Natural killer cell (primary cell): ENCODE measurements at regions not wholly inside any gene's neighbourhood (a gene's known extent, or its start where the extent isn't known, plus 50 kb on each side); places are given as distances from the start of the nearest gene placed in this dataset.
"Not testable (repeated sequence)": the region's sequence is repeated elsewhere in the genome, so short reads cannot be mapped to it uniquely, and the experiment has no call there.

Source experiments
- ATAC-seq, 3 donors: fragments of 150-1000 bp in 2 of 3; fragments of 200-7000 bp in 1 of 3; cut with Tn5 transposase; 1 replicate in 1 of 3; 2 replicates in 2 of 3; pipeline ENCODE4 v1.10.0; 2021; ENCODE audit warnings: mild to moderate bottlenecking in 2 of 3, moderate library complexity in 2 of 3
- DNase-seq, 2 donors: peaks; one replicate each; pipeline versions ENCODE4 v3.0.0 to v3.0.0-alpha.2; 2013 to 2021; ENCODE audit warnings: mixed read lengths in 1 of 2
- H3K27ac ChIP-seq: one replicate; pipeline ENCODE4 v1.5.1; 2013; ENCODE audit warnings: mild to moderate bottlenecking, low read length
- H3K27me3 ChIP-seq: one replicate; pipeline ENCODE4 v1.6.1; 2013; ENCODE audit warnings: low read length; ENCODE audit not compliant: control insufficient read depth, insufficient read depth
- H3K36me3 ChIP-seq: one replicate; pipeline ENCODE4 v1.6.1; 2013; ENCODE audit warnings: low read length; ENCODE audit not compliant: control insufficient read depth, insufficient read depth
- H3K4me1 ChIP-seq: one replicate; pipeline ENCODE4 v1.6.1; 2013; ENCODE audit warnings: low read length; ENCODE audit not compliant: control insufficient read depth, insufficient read depth
- H3K4me3 ChIP-seq: one replicate; pipeline ENCODE4 v1.5.1; 2013; ENCODE audit warnings: low read length
- H3K9me3 ChIP-seq: one replicate; pipeline ENCODE4 v1.6.1; 2013; ENCODE audit warnings: low read length; ENCODE audit not compliant: control insufficient read depth, insufficient read depth
- H3K27ac Mint-ChIP-seq, 2 donors: one replicate each; pipeline ENCODE4 v1.8.0; 2022; ENCODE audit warnings: mild to moderate bottlenecking in 2 of 2, mixed read lengths in 2 of 2, moderate library complexity in 1 of 2
- H3K27me3 Mint-ChIP-seq, 2 donors: one replicate each; pipeline ENCODE4 v1.8.0; 2022; ENCODE audit warnings: low read depth in 2 of 2, mixed read lengths in 2 of 2
- H3K36me3 Mint-ChIP-seq: one replicate; pipeline ENCODE4 v1.8.0; 2022; ENCODE audit warnings: mixed read lengths
- H3K4me1 Mint-ChIP-seq, 2 donors: one replicate each; pipeline ENCODE4 v1.8.0; 2022; ENCODE audit warnings: mixed read lengths in 2 of 2
- H3K4me3 Mint-ChIP-seq: one replicate; pipeline ENCODE4 v1.8.0; 2022; ENCODE audit warnings: mild to moderate bottlenecking, moderate library complexity, mixed read lengths
- H3K9me3 Mint-ChIP-seq, 2 donors: one replicate each; pipeline ENCODE4 v1.8.0; 2022; ENCODE audit warnings: mixed read lengths in 2 of 2
- WGBS: methylation state at CpG from one replicate; pipeline ENCODE4 v1.1.7; 2013; ENCODE audit warnings: missing lambda C conversion rate; ENCODE audit not compliant: insufficient coverage; 5-methylcytosine and 5-hydroxymethylcytosine counted together
- intact Hi-C: fragments of 100-400 bp; cut with micrococcal nuclease; formaldehyde crosslinking; loops from one replicate; pipeline ENCODE4 v1.14.2; 2022
- TF ChIP-seq, protein P1 (sequence below): fragments of 200-600 bp; IDR thresholded peaks from one replicate; pipeline ENCODE4 v1.8.0; 2022; ENCODE audit warnings: antibody characterized with exemption

DNA sequence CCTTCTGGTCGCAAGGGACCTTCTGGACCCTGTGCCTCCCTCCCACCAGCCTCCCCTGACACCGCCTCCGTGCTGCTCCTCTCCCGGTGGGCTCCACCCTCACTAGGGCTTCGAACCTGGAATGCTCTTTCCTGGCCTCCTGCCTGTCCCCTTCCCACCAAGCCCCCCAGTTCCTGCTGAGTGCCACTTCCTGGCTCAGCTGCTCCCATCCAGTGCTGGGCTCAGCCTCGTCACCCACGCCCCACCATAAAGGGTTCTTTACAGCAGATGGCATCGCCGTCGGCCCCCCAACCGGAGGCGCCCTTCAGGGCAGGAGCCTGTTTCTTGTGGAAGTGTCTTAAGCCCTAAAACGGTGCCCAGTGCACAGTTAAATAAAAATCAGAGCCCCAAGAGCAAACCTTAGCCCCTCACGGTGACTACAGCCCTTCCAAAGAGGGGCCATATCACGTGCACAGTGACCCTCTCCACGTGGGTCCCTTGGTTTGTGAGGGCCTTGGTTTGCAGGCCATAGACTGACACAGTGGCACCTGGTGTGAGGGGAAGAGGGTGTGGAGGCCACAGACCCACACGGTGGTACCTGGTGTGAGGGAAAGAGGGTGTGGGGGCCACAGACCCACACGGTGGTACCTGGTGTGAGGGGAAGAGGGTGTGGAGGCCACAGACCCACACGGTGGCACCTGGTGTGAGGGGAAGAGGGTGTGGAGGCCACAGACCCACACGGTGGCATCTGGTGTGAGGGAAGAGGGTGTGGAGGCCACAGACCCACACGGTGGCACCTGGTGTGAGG is 111.4 kb downstream of the METRNL start:
- TF ChIP-seq, protein P1, sequence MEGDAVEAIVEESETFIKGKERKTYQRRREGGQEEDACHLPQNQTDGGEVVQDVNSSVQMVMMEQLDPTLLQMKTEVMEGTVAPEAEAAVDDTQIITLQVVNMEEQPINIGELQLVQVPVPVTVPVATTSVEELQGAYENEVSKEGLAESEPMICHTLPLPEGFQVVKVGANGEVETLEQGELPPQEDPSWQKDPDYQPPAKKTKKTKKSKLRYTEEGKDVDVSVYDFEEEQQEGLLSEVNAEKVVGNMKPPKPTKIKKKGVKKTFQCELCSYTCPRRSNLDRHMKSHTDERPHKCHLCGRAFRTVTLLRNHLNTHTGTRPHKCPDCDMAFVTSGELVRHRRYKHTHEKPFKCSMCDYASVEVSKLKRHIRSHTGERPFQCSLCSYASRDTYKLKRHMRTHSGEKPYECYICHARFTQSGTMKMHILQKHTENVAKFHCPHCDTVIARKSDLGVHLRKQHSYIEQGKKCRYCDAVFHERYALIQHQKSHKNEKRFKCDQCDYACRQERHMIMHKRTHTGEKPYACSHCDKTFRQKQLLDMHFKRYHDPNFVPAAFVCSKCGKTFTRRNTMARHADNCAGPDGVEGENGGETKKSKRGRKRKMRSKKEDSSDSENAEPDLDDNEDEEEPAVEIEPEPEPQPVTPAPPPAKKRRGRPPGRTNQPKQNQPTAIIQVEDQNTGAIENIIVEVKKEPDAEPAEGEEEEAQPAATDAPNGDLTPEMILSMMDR, result no peak
- Mint-ChIP-seq H3K9me3 (peaks cover 0 to 3% of the 10 kb centered on the region in 2 donors), H3K27me3 (peaks cover 0 to 10% of the 10 kb centered on the region in 2 donors), H3K36me3 (peaks cover 6% of the 10 kb centered on the region), H3K4me3 (peak overlapping the region; percentile 28), H3K4me1 (peaks cover 37 to 64% of the 10 kb centered on the region in 2 donors), H3K27ac (peak overlapping the region in 1 of 2 donors; percentile 87)
- H3K27me3 ChIP-seq, result no peaks in the 10 kb centered on the region
- WGBS, result 61% methylated on average over 21 of the region's 21 CpGs
- H3K4me3 ChIP-seq, result no peak overlapping the region
- DNase-seq (peak in 1 of 2 donors; percentile 14), ATAC-seq (peak in 1 of 3 donors; percentile 21)
- H3K9me3 ChIP-seq, result no peaks in the 10 kb centered on the region
- peaks cover 42% of the 10 kb centered on the region for H3K4me1 ChIP-seq
- H3K27ac ChIP-seq, result no peak overlapping the region
- intact Hi-C loops, result no loop called here
- no peaks in the 10 kb centered on the region for H3K36me3 ChIP-seq

DNA sequence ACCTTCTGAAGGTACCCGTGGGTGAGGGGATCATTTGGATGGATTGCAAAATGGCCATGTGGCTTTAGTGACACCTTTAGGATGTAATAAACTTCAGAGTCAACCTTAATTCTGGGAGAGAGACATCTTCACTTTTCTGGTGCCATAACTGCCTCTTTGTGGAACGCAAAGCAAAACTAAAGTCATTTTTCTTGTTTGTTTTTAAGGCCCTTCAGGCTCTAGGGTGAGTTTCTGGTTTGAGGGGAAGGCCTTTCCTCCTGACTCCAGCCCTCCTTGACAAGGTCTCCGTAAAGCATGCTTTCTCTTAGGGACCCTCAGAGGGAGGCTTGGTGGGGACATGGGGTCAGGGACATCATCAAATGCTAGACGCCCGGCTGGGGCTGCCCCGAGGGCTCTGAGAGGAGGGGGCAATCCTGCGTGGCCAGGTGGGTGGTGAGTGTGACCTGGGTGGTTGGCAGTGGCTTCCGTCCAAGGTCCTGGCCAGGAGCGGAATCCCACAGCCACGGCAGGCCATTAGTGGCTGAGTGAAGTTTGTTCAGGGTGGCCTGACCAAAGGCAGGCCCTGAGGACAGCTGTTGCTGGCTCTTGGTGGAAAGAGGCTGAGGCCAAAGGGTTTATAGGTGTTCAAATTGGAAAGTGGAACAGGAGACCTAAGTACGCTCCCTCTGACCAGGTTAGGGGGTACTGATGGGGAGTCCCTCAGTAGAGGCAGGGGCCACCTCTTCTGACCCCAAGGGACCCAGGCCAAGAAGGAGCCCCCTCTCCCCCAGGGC is 112.2 kb downstream of the METRNL start:
- Mint-ChIP-seq H3K4me3 (peak overlapping the region; percentile 9), H3K9me3 (peaks cover 0 to 3% of the 10 kb centered on the region in 2 donors), H3K27me3 (peaks cover 0 to 8% of the 10 kb centered on the region in 2 donors), H3K36me3 (peaks cover 6% of the 10 kb centered on the region), H3K27ac (peak overlapping the region in 1 of 2 donors; percentile 87), H3K4me1 (peaks cover 33 to 58% of the 10 kb centered on the region in 2 donors)
- TF ChIP-seq, protein P1, result no peak
- H3K4me3 ChIP-seq, result no peak overlapping the region
- no peaks in the 10 kb centered on the region for H3K27me3 ChIP-seq
- ATAC-seq (peak in 1 of 3 donors; percentile 32), DNase-seq (peak in 1 of 2 donors; percentile 14)
- 82% methylated on average over 11 of the region's 11 CpGs for WGBS
- no peaks in the 10 kb centered on the region for H3K9me3 ChIP-seq
- peaks cover 42% of the 10 kb centered on the region for H3K4me1 ChIP-seq
- intact Hi-C loops, result no loop called here
- H3K36me3 ChIP-seq, result no peaks in the 10 kb centered on the region
- H3K27ac ChIP-seq, result no peak overlapping the region

DNA sequence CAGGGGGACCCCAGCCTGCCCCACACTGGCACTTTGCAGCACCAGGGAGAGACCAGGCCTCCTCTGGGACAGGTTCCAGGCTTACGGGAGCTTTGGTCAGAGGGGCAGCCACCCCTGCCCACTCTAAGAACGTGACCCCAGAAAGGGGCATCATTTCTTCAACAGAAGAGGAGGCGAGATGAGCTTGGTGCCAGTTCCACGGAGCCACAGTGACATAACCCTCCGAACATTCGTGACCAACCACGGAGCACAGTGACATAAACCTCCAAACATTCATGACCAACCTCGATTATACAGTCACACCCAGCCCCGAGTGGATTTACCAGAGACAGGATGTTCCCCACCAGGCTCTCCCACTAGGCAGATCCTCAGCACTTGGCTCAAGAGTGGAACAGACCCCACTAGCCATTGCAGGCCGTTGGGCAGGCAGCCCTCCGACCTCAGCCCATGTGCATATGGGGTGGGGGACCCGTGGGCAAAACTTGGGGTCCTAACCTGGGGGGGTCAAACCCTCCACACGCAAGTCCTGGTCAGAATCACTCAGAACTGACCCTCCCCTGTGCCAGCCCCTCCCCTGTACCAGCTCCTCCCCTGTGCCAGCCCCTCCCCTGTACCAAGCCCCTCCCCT is 112.9 kb downstream of the METRNL start:
- Mint-ChIP-seq H3K9me3 (peaks cover 0 to 3% of the 10 kb centered on the region in 2 donors), H3K4me1 (peaks cover 33 to 57% of the 10 kb centered on the region in 2 donors), H3K36me3 (peaks cover 6% of the 10 kb centered on the region), H3K4me3 (no peak overlapping the region), H3K27me3 (peaks cover 0 to 8% of the 10 kb centered on the region in 2 donors), H3K27ac (no peak overlapping the region)
- Histone ChIP-seq H3K4me1 (peaks cover 42% of the 10 kb centered on the region), H3K27me3 (no peaks in the 10 kb centered on the region), H3K36me3 (no peaks in the 10 kb centered on the region), H3K4me3 (no peak overlapping the region), H3K9me3 (no peaks in the 10 kb centered on the region), H3K27ac (no peak overlapping the region)
- ATAC-seq (no peak), DNase-seq (peak in 1 of 2 donors; percentile 14)
- TF ChIP-seq, protein P1, result no peak
- 87% methylated on average over 13 of the region's 13 CpGs for WGBS
- intact Hi-C loops, result no loop called here

DNA sequence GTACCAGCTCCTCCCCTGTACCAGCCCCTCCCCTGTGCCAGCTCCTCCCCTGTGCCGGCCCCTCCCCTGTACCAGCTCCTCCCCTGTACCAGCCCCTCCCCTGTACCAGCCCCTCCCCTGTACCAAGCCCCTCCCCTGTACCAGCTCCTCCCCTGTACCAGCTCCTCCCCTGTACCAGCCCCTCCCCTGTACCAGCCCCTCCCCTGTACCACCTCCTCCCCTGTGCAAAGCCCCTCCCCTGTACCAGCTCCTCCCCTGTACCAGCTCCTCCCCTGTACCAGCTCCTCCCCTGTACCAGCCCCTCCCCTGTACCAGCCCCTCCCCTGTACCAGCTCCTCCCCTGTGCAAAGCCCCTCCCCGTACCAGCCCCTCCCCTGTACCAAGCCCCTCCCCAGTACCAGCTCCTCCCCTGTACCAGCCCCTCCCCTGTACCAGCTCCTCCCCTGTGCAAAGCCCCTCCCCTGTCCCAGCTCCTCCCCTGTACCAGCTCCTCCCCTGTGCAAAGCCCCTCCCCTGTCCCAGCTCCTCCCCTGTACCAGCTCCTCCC is 113.5 kb downstream of the METRNL start:
- intact Hi-C loops, result not testable (repeated sequence)
- H3K4me1 Mint-ChIP-seq, result peaks cover 27 to 53% of the 10 kb centered on the region in 2 donors

More for the DNA sequence above, 113.5 kb downstream of the METRNL start:
- H3K4me3 Mint-ChIP-seq, H3K27ac Mint-ChIP-seq, H3K36me3 Mint-ChIP-seq, H3K36me3 ChIP-seq, H3K9me3 Mint-ChIP-seq, H3K27me3 Mint-ChIP-seq, H3K4me3 ChIP-seq, H3K27ac ChIP-seq, DNase-seq, H3K27me3 ChIP-seq, H3K9me3 ChIP-seq: not testable (repeated sequence)
- peaks cover 42% of the 10 kb centered on the region for H3K4me1 ChIP-seq
- peak in 2 of 3 donors; percentile 28 to 33 for ATAC-seq
- no CpG with 5 or more reads among the region's 2 CpGs for WGBS
